ENCODE measurements at regions not wholly inside any gene's neighbourhood (a gene's known extent, or its start where the extent isn't known, plus 50 kb on each side); places are given as distances from the start of the nearest gene placed in this dataset.
"Not testable (repeated sequence)": the region's sequence is repeated elsewhere in the genome, so short reads cannot be mapped to it uniquely, and the experiment has no call there.

DNA sequence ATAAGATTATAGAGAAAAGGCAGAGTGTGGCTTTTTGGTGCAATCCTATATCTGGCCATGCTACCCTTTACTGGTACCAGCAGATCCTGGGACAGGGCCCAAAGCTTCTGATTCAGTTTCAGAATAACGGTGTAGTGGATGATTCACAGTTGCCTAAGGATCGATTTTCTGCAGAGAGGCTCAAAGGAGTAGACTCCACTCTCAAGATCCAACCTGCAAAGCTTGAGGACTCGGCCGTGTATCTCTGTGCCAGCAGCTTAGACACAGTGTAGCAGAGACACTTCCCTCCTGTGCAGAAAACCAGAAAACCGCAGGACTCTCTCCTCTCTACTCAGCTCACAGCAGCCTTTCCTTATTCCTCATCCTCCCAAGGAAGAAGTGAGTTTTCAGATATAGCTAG, 176.3 kb upstream of the PRSS58 start:
- H3K4me3 ChIP-seq (ENCODE audit: low read depth in 1 of 2, low read length in 2 of 2); H3K27ac ChIP-seq (ENCODE audit: low read length); H3K36me3 ChIP-seq (ENCODE audit: control insufficient read depth in 1 of 2, insufficient read depth in 2 of 2, low read length in 2 of 2): not testable (repeated sequence)

DNA sequence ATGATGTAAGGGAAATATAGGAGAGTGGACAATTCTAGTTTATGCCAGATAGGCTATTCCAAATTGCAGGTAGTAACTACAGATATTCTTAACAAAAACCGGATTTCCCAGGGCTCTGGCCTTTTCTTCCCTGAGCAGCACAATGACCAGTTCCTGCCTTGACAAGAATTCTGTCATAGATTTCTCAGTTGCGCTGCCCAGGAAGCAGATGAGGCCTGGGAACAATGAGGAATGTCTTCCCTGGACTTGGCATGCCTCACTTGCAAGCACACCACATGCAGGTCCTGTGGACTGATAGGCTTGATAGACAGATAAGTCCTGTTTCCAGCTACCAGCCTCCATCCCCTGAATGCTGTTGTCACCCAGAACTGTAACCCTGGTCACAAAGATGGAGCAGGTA, 174.5 kb upstream of the PRSS58 start:
- H3K36me3 ChIP-seq (ENCODE audit: control insufficient read depth in 1 of 2, insufficient read depth in 2 of 2, low read length in 2 of 2) = no peaks in the 10 kb centered on the region
- H3K4me3 ChIP-seq (ENCODE audit: low read depth in 1 of 2, low read length in 2 of 2) = no peak overlapping the region
- H3K27me3 ChIP-seq (ENCODE audit: low read depth, low read length) = no peaks in the 10 kb centered on the region
- no peaks in the 10 kb centered on the region for H3K9me3 ChIP-seq (ENCODE audit: control insufficient read depth in 1 of 2, low read length in 2 of 2)
- no peaks in the 10 kb centered on the region for H3K4me1 ChIP-seq (ENCODE audit: control insufficient read depth in 1 of 2, insufficient read depth in 2 of 2, low read length in 2 of 2)
- no peak overlapping the region for H3K27ac ChIP-seq (ENCODE audit: low read length)

More for the DNA sequence above, 176.3 kb upstream of the PRSS58 start:
- H3K4me1 ChIP-seq (ENCODE audit: control insufficient read depth in 1 of 2, insufficient read depth in 2 of 2, low read length in 2 of 2); H3K9me3 ChIP-seq (ENCODE audit: control insufficient read depth in 1 of 2, low read length in 2 of 2); H3K27me3 ChIP-seq (ENCODE audit: low read depth, low read length): not testable (repeated sequence)

DNA sequence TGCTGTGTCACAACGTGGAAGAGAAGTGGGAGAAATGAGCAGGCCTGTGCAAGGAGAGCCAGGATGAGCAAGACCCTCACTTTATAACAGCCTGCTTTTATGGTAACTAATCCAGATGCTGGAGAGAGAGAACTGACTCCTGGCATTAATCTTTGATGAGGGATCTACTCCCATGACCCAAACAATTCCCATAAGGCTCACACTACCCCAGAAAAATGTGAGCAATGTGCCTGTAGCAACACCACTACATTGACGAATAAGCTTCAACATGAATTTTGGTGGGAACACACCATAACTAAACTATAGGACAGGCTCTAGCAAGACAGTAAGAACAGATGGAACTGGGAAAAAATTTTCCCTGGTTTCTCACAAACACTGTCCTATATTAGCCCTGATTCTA, 173.6 kb upstream of the PRSS58 start:
- Histone ChIP-seq H3K4me1 (ENCODE audit: control insufficient read depth in 1 of 2, insufficient read depth in 2 of 2, low read length in 2 of 2) (no peaks in the 10 kb centered on the region), H3K27ac (ENCODE audit: low read length) (no peak overlapping the region), H3K9me3 (ENCODE audit: control insufficient read depth in 1 of 2, low read length in 2 of 2) (no peaks in the 10 kb centered on the region), H3K27me3 (ENCODE audit: low read depth, low read length) (no peaks in the 10 kb centered on the region), H3K4me3 (ENCODE audit: low read depth in 1 of 2, low read length in 2 of 2) (no peak overlapping the region), H3K36me3 (ENCODE audit: control insufficient read depth in 1 of 2, insufficient read depth in 2 of 2, low read length in 2 of 2) (no peaks in the 10 kb centered on the region)

DNA sequence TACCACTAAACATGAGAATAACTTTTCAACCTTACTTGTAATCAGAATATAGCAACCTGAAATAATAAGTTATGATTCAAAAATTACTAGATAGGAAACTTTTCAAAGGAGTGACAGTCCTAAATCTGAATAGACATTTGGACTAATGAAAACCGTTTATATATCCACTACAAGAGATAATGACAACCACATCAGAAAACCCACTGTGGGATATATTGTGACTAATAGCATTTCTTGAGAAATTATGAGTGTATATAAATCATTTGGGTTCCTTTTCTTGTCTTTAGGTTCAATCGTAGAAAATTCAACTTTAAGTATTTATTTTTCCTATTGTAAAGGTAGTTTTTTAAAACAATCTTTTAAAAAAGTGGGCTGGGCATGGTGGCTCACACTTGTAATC, 170.2 kb upstream of the PRSS58 start:
- Histone ChIP-seq H3K9me3 (ENCODE audit: control insufficient read depth in 1 of 2, low read length in 2 of 2) (no peaks in the 10 kb centered on the region), H3K27ac (ENCODE audit: low read length) (no peak overlapping the region), H3K27me3 (ENCODE audit: low read depth, low read length) (no peaks in the 10 kb centered on the region), H3K4me1 (ENCODE audit: control insufficient read depth in 1 of 2, insufficient read depth in 2 of 2, low read length in 2 of 2) (no peaks in the 10 kb centered on the region), H3K4me3 (ENCODE audit: low read depth in 1 of 2, low read length in 2 of 2) (no peak overlapping the region), H3K36me3 (ENCODE audit: control insufficient read depth in 1 of 2, insufficient read depth in 2 of 2, low read length in 2 of 2) (no peaks in the 10 kb centered on the region)

DNA sequence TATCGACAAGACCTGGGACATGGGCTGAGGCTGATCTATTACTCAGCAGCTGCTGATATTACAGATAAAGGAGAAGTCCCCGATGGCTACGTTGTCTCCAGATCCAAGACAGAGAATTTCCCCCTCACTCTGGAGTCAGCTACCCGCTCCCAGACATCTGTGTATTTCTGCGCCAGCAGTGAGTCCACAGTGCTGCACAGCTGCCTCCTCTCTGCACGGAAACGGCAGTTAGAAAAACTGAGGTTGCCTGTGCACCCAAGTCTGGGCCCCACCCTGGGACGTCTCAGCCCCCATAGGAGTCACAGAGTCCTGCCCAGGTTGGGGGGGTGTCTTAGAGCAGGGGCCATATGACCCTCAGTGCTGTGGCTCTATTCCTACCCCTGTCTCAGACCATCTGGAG, 167.4 kb upstream of the PRSS58 start:
- no peaks in the 10 kb centered on the region for H3K36me3 ChIP-seq (ENCODE audit: control insufficient read depth in 1 of 2, insufficient read depth in 2 of 2, low read length in 2 of 2)
- H3K27ac ChIP-seq (ENCODE audit: low read length) = no peak overlapping the region
- no peaks in the 10 kb centered on the region for H3K4me1 ChIP-seq (ENCODE audit: control insufficient read depth in 1 of 2, insufficient read depth in 2 of 2, low read length in 2 of 2)
- no peak overlapping the region for H3K4me3 ChIP-seq (ENCODE audit: low read depth in 1 of 2, low read length in 2 of 2)
- no peaks in the 10 kb centered on the region for H3K27me3 ChIP-seq (ENCODE audit: low read depth, low read length)
- H3K9me3 ChIP-seq (ENCODE audit: control insufficient read depth in 1 of 2, low read length in 2 of 2) = no peaks in the 10 kb centered on the region

DNA sequence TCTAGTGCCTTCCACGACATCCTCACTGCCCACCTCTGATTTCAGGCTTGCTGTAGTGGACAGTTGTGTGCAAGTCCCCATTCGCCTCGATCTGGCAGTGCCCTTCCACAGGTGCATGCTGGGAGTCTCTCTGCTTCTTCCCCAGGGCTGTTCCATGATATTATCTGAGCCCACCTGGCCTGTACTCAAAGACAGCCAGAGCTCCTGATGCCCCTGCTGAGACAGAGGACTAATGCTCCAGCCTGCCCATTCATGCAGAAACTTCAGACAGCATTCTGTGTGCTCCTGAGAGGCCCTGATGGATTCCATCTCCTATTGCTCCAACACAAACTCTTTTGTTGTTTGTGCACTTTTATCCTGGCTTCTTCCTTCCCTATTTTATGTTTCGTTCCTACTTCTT, 164.8 kb upstream of the PRSS58 start:
- Histone ChIP-seq H3K4me3 (ENCODE audit: low read depth in 1 of 2, low read length in 2 of 2) (no peak overlapping the region), H3K4me1 (ENCODE audit: control insufficient read depth in 1 of 2, insufficient read depth in 2 of 2, low read length in 2 of 2) (no peaks in the 10 kb centered on the region), H3K9me3 (ENCODE audit: control insufficient read depth in 1 of 2, low read length in 2 of 2) (no peaks in the 10 kb centered on the region), H3K36me3 (ENCODE audit: control insufficient read depth in 1 of 2, insufficient read depth in 2 of 2, low read length in 2 of 2) (no peaks in the 10 kb centered on the region), H3K27ac (ENCODE audit: low read length) (no peak overlapping the region), H3K27me3 (ENCODE audit: low read depth, low read length) (no peaks in the 10 kb centered on the region)

DNA sequence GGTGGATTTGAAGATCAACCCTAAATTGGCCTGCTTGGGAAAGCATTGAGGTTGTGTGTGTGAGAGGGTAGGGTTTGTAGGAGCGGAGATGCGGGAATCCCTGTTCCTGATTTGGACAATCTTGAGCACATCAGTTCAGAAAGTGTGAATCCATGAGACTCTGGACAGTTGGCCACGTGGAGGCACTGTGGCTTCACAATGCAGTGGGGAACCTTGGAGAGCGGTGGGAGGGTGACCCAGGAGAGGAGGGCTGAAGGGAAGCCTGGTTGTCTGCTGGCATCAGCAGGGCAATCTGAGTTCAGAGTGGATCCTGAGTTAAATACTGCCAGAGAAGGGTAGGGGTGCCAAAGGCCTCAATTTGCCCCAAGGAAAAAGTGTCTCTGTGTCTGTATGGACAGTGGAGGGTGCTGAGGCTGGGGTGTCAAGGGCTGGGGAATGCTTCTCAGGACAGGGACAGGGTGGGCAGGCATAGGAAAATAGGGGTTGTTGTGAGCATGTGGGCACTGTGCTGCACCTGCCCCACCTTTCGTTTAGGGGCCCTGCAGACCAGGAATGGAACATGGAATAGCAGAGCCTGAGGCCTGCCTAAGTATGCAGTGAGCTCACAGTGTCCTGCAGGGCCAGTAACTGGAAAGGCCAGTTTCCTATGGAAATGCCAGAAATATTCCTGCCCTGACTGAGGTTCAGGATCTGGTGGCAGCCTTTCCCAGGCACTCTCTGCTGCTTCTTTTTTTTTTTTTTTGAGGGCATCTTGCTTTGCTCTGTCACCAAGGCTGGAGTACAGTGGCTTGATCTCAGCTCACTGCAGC, 162.9 kb upstream of the PRSS58 start:
- Histone ChIP-seq H3K36me3 (ENCODE audit: control insufficient read depth in 1 of 2, insufficient read depth in 2 of 2, low read length in 2 of 2) (no peaks in the 10 kb centered on the region), H3K9me3 (ENCODE audit: control insufficient read depth in 1 of 2, low read length in 2 of 2) (no peaks in the 10 kb centered on the region), H3K27ac (ENCODE audit: low read length) (no peak overlapping the region), H3K27me3 (ENCODE audit: low read depth, low read length) (no peaks in the 10 kb centered on the region), H3K4me1 (ENCODE audit: control insufficient read depth in 1 of 2, insufficient read depth in 2 of 2, low read length in 2 of 2) (no peaks in the 10 kb centered on the region), H3K4me3 (ENCODE audit: low read depth in 1 of 2, low read length in 2 of 2) (no peak overlapping the region)

DNA sequence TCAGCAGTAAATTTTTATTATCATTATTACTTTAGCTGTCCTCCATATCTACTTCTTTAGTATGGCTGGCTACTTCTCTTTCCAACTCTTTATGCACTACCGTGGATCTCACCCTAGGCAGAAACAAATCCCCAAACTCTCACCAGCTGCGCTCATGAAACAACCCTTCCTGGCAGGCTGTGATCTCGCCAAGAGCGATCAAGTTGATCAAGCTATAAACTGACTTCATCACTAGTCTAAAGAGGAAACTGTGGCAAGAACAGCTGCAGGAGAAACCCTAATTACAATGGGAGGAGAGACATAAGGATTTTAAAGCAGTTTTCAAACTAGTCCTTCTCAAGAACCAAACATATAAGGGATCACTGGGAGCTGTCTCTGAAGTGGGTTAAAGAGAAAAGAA, 160.5 kb upstream of the PRSS58 start:
- no peaks in the 10 kb centered on the region for H3K27me3 ChIP-seq (ENCODE audit: low read depth, low read length)
- no peaks in the 10 kb centered on the region for H3K4me1 ChIP-seq (ENCODE audit: control insufficient read depth in 1 of 2, insufficient read depth in 2 of 2, low read length in 2 of 2)
- H3K9me3 ChIP-seq (ENCODE audit: control insufficient read depth in 1 of 2, low read length in 2 of 2) = no peaks in the 10 kb centered on the region
- no peaks in the 10 kb centered on the region for H3K36me3 ChIP-seq (ENCODE audit: control insufficient read depth in 1 of 2, insufficient read depth in 2 of 2, low read length in 2 of 2)
- H3K4me3 ChIP-seq (ENCODE audit: low read depth in 1 of 2, low read length in 2 of 2) = no peak overlapping the region
- no peak overlapping the region for H3K27ac ChIP-seq (ENCODE audit: low read length)

DNA sequence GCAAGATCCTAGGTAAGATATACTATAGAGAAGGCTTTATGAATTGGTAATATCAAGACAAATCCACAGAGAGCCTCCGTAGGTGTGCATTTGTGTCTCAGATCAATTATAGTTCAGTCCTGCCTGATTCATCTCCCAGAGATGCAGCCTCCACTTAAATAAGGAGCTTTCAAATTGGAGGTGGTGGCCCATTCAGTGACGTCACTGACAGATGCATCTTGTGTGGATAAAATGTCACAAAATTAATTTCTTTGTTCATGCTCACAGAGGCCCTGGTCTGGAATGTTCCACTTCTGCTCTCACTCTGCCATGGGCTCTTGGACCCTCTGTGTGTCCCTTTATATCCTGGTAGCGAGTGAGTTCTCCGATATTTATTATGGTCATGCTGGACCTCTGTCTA, 157.1 kb upstream of the PRSS58 start:
- H3K9me3 ChIP-seq (ENCODE audit: control insufficient read depth in 1 of 2, low read length in 2 of 2) = no peaks in the 10 kb centered on the region
- no peaks in the 10 kb centered on the region for H3K27me3 ChIP-seq (ENCODE audit: low read depth, low read length)
- H3K27ac ChIP-seq (ENCODE audit: low read length) = no peak overlapping the region
- no peaks in the 10 kb centered on the region for H3K36me3 ChIP-seq (ENCODE audit: control insufficient read depth in 1 of 2, insufficient read depth in 2 of 2, low read length in 2 of 2)
- H3K4me1 ChIP-seq (ENCODE audit: control insufficient read depth in 1 of 2, insufficient read depth in 2 of 2, low read length in 2 of 2) = no peaks in the 10 kb centered on the region
- no peak overlapping the region for H3K4me3 ChIP-seq (ENCODE audit: low read depth in 1 of 2, low read length in 2 of 2)

DNA sequence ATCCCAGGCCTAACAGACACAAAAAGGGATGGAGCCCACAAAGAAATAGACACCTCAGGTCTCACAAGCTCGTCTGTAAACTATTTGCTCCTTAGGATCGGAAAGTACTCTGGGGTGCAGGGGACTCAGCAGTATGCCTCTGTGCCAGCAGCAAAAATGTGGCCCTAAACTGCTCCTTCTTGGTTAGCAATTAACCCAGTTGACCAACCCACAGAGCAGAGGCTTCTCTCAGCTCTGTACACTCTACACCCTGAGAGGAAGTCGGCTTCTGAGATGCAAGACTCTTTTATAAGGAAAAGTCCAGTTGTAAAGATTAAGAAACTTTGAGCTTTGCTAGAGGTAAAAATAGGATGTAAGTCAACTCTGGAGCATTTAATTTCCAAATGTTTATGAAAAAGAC, 156.3 kb upstream of the PRSS58 start:
- Histone ChIP-seq H3K4me3 (ENCODE audit: low read depth in 1 of 2, low read length in 2 of 2) (no peak overlapping the region), H3K27me3 (ENCODE audit: low read depth, low read length) (no peaks in the 10 kb centered on the region), H3K36me3 (ENCODE audit: control insufficient read depth in 1 of 2, insufficient read depth in 2 of 2, low read length in 2 of 2) (no peaks in the 10 kb centered on the region), H3K9me3 (ENCODE audit: control insufficient read depth in 1 of 2, low read length in 2 of 2) (no peaks in the 10 kb centered on the region), H3K4me1 (ENCODE audit: control insufficient read depth in 1 of 2, insufficient read depth in 2 of 2, low read length in 2 of 2) (no peaks in the 10 kb centered on the region), H3K27ac (ENCODE audit: low read length) (no peak overlapping the region)

DNA sequence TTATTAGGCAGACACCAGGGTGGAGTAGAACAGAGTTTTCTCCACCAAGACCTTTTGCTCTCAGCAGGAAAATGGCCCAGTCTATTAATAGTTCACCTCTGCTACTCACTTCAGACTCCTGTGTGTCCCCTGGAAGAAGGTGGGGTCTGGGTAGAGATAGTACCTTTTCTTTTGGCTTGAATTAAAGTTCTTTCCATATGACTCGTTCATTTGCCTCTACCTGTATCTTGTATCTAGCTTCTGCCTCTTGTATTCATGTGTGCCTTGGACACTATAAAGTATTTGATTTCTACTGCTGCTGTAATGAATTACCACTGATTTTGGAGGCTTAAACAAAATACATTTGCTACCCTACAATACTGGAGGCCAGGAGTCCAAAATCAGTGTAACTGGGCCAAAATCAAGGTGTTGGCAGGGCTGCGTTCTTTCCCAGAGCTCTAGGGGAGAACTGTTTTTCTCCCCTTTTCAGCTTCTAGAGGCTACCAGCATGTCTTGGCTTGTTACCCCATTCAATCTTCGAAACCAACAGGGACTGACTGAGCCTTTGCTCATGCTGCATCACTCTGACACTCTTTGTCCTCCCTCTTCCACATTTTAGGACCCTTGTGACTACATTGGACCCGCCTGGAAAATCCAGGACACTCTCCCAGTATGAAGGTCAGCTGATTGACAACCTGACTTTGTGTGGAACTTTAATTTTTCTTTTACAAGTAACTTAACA, 155.6 kb upstream of the PRSS58 start:
- no peak overlapping the region for H3K27ac ChIP-seq (ENCODE audit: low read length)
- no peaks in the 10 kb centered on the region for H3K36me3 ChIP-seq (ENCODE audit: control insufficient read depth in 1 of 2, insufficient read depth in 2 of 2, low read length in 2 of 2)
- H3K4me1 ChIP-seq (ENCODE audit: control insufficient read depth in 1 of 2, insufficient read depth in 2 of 2, low read length in 2 of 2) = no peaks in the 10 kb centered on the region
- no peak overlapping the region for H3K4me3 ChIP-seq (ENCODE audit: low read depth in 1 of 2, low read length in 2 of 2)
- H3K9me3 ChIP-seq (ENCODE audit: control insufficient read depth in 1 of 2, low read length in 2 of 2) = no peaks in the 10 kb centered on the region
- no peaks in the 10 kb centered on the region for H3K27me3 ChIP-seq (ENCODE audit: low read depth, low read length)

All from muscle layer of duodenum (tissue), 2 donors.